GM19239 (cell line): ENCODE measurements at regions not wholly inside any gene's neighbourhood (a gene's known extent, or its start where the extent isn't known, plus 50 kb on each side); places are given as distances from the start of the nearest gene placed in this dataset.

ENCODE experiments used
- DNase-seq: peaks from one replicate; pipeline ENCODE4 v3.0.0; 2011; ENCODE audit warnings: low spot score; ENCODE audit not compliant: insufficient read length
- FAIRE-seq: peaks from 2 replicates; lab custom pipeline; 2011; peaks lifted over from hg19 to GRCh38; lab: Jason Lieb, UNC

DNA sequence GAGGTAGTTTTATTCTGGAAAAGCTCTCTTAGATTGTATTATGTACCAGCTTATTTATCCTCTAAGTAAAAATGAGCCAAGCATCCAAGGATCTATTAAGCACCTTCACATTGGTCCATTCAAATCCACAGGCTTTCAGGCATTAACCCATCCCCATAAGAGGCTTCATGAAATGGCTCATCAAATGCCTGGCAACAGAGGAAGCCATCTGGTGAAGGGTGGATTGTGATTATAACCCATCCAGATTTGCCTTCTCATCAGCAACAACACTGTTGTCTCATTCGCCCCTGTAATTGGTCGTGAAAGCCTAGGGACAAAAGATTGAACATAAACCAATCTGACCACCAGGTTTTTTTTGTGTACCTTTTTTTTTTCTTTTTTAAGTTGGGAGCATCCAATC, 134.3 kb upstream of the TACR1 start:
- FAIRE-seq (no peak), DNase-seq (no peak)

DNA sequence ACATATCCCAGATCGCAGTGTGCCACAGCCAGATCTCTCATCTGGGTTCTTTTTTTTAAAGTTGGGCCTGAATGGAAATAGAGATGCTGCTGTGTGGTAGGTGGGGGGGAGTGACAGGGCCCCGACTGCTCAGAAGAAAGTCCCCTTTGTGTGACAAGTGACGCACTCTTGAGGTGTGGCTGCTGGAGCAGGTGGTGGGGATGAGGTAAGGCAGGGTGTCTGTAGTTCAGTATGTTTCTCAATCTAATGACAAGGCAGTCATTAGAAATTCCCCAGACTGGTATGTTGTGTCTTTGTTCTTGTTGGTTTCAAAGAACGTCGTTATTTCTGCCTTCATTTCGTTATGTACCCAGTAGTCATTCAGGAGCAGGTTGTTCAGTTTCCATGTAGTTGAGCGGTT, 128.8 kb upstream of the TACR1 start:
- no peak for FAIRE-seq
- DNase-seq, result no peak

DNA sequence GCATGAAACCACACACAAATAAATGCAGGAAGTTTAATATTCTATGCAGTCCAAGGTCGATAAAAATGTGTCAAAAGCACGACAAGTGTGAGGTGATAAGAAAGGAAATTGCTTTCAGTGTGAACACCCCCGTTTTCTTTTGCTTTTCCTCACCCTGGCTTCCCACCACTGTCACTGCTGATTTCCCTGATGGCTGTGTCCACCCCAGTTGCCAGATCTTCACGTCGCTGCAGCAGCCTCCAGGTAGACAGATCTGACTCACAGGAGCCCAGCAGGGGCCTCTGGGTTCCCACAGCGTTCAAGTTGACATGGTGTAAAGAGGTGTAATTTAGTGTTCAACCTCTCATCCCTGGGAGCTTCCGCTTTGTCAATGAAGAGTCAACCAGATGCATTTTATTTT, 128.0 kb upstream of the TACR1 start:
- FAIRE-seq (no peak), DNase-seq (no peak)

DNA sequence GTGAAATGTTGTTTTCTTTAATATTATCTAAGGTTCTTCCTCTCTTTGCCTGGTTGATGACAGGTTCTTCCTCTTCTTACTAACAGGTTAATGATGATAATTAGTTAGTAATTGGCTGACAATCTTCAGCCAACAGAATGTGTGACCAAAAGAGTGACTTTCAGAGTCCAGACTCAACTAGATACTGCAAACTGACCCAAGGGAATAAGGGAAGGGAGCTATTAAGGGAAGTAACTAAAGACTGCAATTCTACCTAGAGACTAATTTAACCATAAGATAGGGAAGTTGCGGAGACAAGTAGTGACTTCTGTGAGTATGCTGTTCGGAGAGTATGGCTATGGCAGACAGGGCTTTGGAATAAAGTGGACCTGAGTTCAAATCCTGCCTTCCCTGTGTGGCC, 127.3 kb upstream of the TACR1 start:
- FAIRE-seq, result no peak
- DNase-seq, result no peak

DNA sequence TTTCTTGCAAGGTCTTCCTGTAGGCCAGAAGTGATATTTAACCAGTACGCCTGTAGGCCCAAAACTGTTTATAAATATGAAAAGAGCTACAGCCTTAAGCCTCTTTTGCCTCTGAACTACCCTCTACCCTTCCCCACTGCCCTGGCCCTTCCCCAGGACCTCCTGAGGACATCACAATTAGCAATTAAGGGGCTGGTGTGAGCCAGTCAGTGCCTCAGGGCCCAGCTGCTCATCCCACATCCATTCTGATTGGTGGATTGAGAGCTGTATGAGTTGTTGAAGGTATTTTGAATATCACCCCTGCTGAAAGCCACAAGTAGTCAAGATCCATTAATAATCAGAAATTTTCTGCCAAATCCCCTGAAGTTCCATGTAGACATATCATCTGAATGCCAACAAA, 126.3 kb upstream of the TACR1 start:
- DNase-seq (no peak), FAIRE-seq (no peak)

DNA sequence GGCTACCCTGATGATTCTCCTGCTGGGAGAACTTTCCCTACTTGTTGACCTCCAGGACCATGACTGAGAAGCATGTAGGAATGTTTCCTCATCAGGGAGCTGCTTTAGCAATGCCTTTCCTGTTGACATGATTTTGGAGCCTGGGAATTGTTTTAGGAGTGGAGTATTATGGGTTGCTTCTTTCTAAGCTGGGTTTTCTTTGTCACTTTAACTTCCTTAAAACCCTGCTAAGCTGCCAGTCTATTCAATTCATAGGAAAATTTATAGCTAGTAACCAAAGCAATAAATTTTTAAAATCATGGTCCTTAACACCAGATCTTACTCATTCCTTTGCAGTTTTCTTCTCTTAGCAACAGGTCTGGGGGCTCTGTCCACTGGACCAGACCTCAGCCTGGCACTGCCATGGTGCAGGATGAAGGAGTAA, 125.6 kb upstream of the TACR1 start:
- FAIRE-seq, result no peak
- DNase-seq, result no peak

DNA sequence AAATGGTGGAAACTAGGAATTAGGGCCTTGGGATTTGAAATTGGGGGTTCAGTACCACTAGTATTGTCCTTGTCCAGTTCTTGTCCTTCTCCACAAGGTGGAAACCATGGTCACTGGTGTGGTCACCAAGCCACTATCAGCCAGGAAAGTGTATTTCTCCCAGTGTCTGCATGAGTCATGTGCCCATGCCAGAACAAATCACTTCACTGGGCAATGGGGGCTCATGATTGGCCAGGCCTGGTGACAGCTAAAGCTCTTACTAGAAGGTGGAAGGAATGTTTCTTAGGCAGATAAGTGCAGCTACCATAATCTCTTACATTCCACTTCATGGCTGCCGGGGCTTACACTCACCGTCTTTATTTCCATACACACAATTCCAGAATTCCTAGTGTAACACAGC, 124.8 kb upstream of the TACR1 start:
- FAIRE-seq (no peak), DNase-seq (no peak)

DNA sequence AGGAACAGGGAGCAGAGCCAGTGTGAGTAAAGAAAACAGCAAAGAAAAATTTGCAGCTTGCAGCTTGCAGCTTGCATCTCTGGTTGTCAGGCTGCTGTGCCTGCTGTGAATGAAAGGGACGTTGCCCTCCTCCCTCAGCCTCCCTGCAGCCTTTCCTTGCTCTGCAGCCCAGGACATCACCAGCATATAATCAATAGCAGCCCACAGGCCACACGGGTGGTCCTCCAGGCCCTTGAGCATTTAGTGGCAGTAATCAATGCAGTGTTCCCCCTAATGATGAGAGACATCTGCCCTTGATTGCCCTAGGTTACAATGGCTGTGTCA, 122.2 kb upstream of the TACR1 start:
- FAIRE-seq (no peak), DNase-seq (no peak)

DNA sequence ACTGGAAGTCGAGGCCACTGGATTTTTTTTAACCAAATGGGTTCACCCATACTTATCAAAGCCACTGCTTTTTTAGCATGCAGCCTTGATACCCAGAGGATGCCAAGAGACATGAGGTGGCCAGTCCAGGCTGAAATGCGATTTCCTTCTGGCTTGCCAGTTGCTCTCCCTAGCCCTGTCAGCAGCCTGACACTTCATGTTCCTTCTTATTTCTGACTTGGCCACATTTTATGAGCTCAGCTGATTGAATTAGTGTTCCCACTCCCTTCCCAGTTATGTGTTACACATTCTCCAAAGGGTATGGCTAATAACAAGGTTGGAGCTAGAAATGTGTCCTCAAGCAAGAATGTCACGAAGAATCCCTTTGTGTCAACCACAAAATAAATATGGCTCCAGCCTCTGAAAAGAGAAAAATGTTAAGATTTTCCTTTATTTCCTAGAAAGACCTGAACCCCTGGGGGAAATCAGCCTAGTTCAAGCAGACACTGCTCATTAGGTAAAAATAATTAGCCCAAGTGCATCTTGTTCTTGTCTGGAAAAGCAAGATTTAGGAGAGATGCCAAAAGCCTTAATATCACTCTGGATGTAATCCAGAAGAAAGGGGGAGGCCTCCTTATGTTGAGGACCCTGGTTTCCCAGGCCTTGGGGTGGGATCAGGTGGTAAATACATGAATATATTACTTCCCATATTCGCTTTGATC, 121.7 kb upstream of the TACR1 start:
- DNase-seq, result no peak
- FAIRE-seq, result no peak

DNA sequence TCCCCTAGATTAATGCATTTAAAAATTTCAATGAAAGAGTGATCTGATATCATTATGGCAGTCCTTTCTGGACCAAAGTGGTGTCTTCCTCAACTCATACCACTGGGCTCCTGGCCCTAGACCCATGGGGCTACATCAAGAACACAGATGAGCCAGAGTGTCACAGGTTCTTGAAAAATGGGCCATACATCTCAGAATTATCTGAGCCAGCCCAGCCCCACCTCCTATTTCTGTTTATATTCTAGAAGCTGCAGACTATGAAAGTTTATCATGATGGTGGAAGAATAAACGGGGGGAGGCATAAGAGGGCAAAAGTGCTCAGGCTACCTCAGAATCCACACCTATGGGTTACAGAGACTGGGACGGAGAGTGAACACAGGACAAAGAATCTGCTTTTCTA, 120.6 kb upstream of the TACR1 start:
- no peak for DNase-seq

DNA sequence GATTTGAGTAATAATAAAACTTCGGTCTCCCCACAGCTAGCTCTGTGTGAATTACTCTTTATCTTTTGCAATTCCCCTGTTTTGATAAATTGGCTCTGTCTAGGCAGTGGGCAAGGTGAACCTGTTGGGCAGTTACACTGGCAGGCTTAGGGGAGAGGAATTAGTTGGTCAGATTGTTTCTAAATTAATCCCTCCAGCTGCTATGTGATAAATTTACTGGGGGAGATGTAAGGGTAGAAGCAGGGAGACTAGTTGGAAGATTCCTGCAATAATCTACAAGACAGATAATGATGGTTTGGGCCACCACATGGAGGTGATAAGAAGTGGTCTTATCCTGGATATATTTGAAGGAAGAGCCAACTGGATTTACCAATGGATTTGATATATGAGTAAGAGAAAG, 118.5 kb upstream of the TACR1 start:
- no peak for FAIRE-seq
- DNase-seq, result no peak

More for the DNA sequence above, 120.6 kb upstream of the TACR1 start:
- FAIRE-seq, result no peak

DNA sequence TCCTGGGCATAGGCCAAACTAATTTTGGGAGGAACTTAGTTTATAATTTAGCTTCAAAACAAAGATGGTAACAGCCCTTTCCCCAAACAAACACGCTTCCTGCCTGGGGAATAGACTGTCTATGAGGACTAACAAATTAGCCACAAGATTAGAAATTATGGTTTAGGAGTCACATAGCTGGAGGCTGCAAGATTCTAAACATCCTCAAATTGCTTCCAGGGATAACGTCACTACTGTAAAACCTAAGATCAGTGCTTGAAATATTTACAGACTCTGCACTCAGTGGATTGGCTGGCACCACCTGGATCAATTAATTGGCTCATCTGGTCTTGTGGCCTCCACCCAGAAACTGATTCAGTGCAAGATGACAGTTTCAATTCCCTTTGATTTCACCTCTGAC, 118.0 kb upstream of the TACR1 start:
- no peak for DNase-seq

DNA sequence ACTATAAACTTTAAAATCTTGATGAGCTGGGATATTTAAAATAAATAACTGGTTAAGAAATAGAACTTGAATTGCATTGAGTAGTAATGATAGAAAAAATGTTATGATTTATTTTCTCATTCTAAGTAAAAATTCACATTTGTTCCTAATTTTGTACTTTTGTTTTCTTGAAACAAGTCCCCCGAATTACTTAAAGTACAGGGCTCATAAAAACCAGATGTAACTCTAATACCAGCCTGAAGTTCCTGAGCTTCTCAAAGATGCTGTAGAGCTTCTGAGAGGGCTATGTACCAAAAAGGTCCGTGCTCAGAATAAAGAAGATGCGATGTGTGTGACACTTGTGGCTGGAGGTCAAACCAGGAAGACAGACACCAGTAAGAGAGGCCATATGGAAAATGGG, 116.1 kb upstream of the TACR1 start:
- no peak for DNase-seq
- FAIRE-seq, result no peak

More for the DNA sequence above, 118.0 kb upstream of the TACR1 start:
- no peak for FAIRE-seq

DNA sequence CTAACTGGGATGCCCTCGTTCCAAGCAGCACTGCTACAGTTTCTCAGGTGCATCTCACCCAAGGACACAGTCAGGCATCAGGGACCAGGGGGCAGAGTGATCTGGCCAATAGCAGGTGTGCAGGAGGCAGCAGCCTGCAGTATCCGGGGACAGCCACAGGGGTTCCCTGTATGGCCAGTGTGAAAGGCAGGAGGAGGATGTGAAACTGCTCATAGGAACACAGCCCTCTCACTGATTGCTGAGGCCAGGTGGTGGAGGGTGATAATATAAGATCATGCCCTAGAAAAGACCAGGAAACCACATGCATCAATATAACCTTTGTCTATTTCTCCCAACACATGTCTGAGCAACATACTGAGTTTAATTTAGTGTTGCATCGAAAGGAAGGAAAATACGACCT, 112.7 kb upstream of the TACR1 start:
- peak; percentile 99 for FAIRE-seq

DNA sequence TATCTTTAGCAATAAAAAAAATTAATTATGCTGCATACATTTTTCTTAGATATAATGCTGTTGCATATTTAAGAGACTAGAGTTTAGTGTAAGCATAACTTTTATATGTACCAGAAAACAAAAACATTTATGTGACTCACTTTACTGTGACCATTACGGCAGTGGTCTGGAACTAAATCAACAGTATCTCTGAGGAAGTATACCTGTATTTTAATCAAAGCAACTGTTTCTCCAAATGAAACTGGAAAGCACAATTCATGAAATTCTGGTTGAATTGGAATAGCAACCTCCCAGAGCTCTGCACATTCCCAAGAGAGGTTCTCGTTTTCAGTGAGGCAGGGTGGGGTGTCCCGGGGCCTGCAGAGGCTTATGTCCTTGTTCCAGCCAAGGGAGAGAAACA, 112.2 kb upstream of the TACR1 start:
- DNase-seq (no peak), FAIRE-seq (peak; percentile 33)

More for the DNA sequence above, 112.7 kb upstream of the TACR1 start:
- DNase-seq, result peak; percentile 58

DNA sequence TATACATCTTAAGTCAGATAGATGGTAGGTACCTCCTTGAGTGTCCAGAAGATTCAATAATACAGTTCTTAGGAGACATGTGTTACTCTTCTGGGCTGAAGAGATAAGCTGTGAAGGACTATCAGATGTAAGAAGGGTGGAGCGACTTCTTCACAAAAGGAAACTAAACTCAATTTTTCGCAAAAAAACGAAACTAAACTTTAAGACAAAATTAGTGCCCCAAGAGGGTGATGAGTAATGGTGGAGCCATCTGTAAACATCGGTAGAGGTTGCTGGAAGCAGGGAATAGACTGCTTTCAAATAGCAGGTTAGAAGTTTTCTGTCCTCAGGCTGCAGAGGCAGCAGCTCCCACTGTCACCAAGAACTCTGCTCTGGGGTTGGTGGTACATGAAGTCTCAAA, 111.6 kb upstream of the TACR1 start:
- FAIRE-seq (no peak), DNase-seq (no peak)

DNA sequence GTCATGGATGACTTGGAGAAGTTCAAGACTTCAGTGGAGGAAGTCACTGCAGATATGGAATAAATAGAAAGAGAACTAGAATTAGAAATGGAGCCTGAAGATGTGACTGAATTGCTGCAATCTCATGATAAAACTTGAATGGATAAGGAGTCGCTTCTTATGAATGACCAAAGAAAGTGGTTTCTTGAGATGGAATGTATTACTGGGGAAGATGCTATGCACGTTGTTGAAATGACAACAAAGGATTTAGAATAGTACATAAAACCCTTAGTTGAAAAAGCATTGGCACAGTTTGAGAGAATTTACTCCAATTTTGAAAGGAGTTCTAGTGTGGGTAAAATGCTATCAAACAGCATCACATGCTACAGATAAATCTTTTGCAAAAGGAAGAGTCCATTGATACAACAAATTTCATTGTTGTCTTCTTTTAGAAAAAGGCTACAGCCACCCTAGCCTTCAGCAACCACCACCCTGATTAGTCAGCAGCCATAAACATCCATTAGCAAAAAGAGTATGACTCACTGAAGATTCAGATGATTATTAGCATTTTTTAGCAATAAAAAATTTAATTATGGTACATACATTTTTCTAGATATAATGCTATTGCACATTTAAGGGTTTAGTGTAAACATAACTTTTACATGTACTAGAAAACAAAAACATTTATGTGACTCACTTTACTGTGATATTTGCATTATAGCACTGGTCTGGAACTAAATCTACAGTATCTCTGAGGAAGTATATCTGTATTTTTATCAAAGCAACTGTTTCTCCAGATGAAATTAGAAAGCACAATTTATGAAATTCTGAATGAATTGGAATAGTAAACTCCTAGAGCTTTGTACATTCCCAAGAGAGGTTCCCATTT, 110.5 kb upstream of the TACR1 start:
- DNase-seq (no peak), FAIRE-seq (no peak)

DNA sequence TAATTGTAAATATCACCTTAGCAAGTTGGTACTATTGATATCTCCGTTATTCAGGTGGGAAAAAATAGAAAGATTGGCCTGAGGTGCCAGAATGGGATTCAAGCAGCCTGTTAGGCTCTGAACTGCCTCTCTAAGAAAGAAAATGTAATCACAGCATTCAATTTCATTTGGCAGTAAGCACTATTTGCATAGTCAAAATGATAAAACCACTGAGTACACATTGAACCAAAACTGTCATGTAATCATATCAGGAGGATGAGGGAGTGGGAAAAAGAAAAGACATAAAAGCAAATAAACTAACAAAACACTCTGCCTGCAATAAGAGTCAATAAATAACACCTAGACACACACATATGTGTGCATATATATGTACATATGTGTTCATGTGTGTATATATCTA, 103.9 kb upstream of the TACR1 start:
- DNase-seq (no peak), FAIRE-seq (no peak)

DNA sequence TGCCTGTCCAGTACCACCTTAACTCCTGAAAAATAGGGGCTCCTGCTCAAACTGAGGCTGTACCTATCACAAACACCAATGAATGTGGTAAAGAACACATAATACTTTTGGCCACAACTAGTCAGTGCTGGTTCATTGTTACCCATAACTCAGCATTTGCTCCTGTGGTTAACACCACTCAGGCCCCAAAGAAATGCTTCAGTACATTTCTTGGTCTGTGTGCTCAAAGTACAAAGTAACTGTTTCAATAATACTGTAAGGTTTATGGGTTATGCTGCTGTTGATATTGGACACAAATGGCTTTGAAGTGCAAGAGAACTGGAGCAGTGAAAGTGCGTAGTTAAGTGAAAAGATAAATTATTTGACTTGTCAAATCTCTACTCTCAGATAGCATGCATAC, 95.0 kb upstream of the TACR1 start:
- FAIRE-seq, result no peak
- no peak for DNase-seq

DNA sequence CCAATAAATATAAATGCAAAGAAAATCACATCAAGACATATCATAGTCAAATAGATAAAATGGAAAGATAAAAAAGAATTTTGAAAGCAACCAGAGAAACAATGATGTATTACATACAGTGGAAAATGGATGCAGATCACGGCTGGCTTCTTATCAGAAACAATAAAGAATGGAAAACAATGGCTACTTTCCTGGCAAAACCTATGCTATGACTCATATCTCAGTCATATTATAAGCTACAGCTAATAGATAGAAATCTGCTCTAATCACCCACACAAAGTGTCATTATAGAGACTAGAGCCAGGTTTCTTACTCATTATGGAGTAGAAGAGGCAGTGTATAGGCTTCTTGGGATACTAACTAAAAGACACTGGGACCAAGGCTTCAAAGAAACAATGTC, 93.5 kb upstream of the TACR1 start:
- no peak for FAIRE-seq

DNA sequence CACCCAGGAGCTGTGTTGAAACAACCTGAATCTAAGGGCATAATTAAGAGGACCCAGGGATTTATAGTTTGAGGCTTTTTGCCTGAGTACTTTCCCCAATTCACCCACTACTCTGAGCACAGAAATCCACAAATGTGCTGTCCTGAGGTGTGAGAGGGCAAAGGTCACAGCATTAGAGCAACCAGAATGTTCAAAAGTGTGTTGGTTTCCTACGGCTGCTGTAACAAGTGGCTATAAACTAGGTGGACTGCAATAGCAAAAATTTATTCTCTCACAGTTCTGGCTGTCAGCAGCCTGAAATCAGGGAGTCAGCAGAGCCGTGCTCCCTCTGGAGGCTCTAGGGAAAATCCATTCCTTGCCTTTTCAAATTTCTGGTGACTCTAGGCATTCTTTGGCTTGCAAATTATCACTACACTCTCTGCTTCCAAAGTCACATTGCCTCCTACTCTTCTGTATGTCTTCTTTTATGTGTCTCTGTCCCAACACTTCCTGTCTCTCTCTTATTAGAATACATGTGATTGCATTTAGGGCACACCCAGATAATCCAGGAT, 91.4 kb upstream of the TACR1 start:
- FAIRE-seq, result no peak
- DNase-seq, result no peak

More for the DNA sequence above, 93.5 kb upstream of the TACR1 start:
- DNase-seq, result no peak

DNA sequence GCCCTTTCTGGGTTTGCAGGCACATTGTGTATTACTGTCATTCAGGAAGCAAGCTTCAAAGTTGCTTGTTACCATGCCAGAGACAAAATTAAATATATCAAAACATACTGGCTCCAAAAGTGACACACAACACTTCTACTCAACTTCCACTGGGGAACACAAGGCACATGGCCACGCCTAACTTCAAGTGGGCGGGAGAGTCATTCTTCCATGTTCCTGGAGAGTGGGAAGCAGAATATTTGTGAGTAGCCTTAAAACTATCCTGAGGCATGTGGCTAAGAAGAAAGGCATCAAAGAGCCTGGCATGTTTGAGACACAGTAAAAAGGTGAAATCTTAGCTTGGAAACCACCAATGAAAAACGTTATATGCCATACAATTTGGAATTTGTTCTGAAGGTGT, 90.5 kb upstream of the TACR1 start:
- no peak for DNase-seq
- no peak for FAIRE-seq
